PC-9 (cell line): ENCODE measurements at regions not wholly inside any gene's neighbourhood (a gene's known extent, or its start where the extent isn't known, plus 50 kb on each side); places are given as distances from the start of the nearest gene placed in this dataset.

Experiments used
- BruUV-seq: library from RNA; stranded (reverse); fragments of 400-500 nt; replicated peaks from 2 replicates; lab custom pipeline; 2021; lab: Mats Ljungman, UMichigan
- CTCF ChIA-PET: fragments of 300-600 bp; sonication (Branson Sonifier 250); formaldehyde crosslinking; loops from one replicate; lab custom pipeline; 2022; ENCODE audit warnings: antibody characterized with exemption; lab: Charles Lee
- POLR2A ChIA-PET: fragments of 300-600 bp; sonication (Branson Sonifier 250); formaldehyde crosslinking; loops from one replicate; lab custom pipeline; 2022; ENCODE audit warnings: antibody characterized with exemption; ENCODE audit not compliant: unreplicated experiment; lab: Charles Lee
- DNase-seq, 2 experiments: peaks; one replicate each; pipeline versions ENCODE4 v3.0.0 to v3.0.0-alpha.2; 2015 to 2022; ENCODE audit warnings: mixed read lengths in 1 of 2
- H2AFZ ChIP-seq: fragments of 200-600 bp; sonication (generic); 2 replicates; pipeline ENCODE4 v1.8.1; 2017; ENCODE audit warnings: antibody characterized with exemption
- H3F3A ChIP-seq: fragments of 200-600 bp; sonication (generic); 2 replicates; pipeline ENCODE4 v1.8.1; 2017; ENCODE audit warnings: antibody characterized with exemption, mild to moderate bottlenecking, low read depth; ENCODE audit not compliant: insufficient read depth
- H3K27ac ChIP-seq: fragments of 200-600 bp; sonication (generic); 2 replicates; pipeline ENCODE4 v1.6.1; 2016; ENCODE audit warnings: mixed run types
- H3K27me3 ChIP-seq: fragments of 200-600 bp; sonication (generic); 2 replicates; pipeline ENCODE4 v1.6.1; 2016; ENCODE audit warnings: low read depth, mixed run types; ENCODE audit not compliant: insufficient read depth
- H3K36me3 ChIP-seq: fragments of 200-600 bp; sonication (generic); 2 replicates; pipeline ENCODE4 v1.6.1; 2016; ENCODE audit warnings: low read depth, mixed run types
- H3K4me1 ChIP-seq: fragments of 200-600 bp; sonication (generic); replicated peaks from 2 replicates; pipeline ENCODE4 v1.6.1; 2016; ENCODE audit warnings: mixed run types; ENCODE audit not compliant: insufficient read depth
- H3K4me2 ChIP-seq: fragments of 200-600 bp; sonication (generic); 2 replicates; pipeline ENCODE4 v1.6.1; 2017; ENCODE audit warnings: mixed run types
- H3K4me3 ChIP-seq: fragments of 200-600 bp; sonication (generic); 2 replicates; pipeline ENCODE4 v1.6.1; 2016; ENCODE audit warnings: mixed run types
- H3K79me2 ChIP-seq: fragments of 200-600 bp; sonication (generic); 2 replicates; pipeline ENCODE4 v1.6.1; 2017; ENCODE audit warnings: low read depth, mixed run types
- H3K9me2 ChIP-seq: fragments of 200-600 bp; sonication (generic); 2 replicates; pipeline ENCODE4 v1.8.1; 2017; ENCODE audit warnings: mild to moderate bottlenecking; ENCODE audit not compliant: insufficient read depth
- H3K9me3 ChIP-seq: fragments of 200-600 bp; sonication (generic); 2 replicates; pipeline ENCODE4 v1.8.1; 2016; ENCODE audit warnings: low read depth; ENCODE audit not compliant: insufficient read depth
- H4K20me1 ChIP-seq: fragments of 200-600 bp; sonication (generic); 2 replicates; pipeline ENCODE4 v1.8.1; 2017; ENCODE audit not compliant: insufficient read depth
- CTCF ChIP-seq: fragments of 200-600 bp; sonication (generic); conservative IDR thresholded peaks from 2 replicates; pipeline ENCODE4 v1.6.1; 2017; ENCODE audit warnings: mixed run types, antibody characterized with exemption, mild to moderate bottlenecking, moderate library complexity
- EZH2 ChIP-seq: fragments of 200-600 bp; sonication (generic); IDR thresholded peaks from 2 replicates; pipeline ENCODE4 v1.8.0; 2017; ENCODE audit warnings: antibody characterized with exemption, low read depth
- intact Hi-C: fragments of 100-400 bp; cut with micrococcal nuclease; formaldehyde crosslinking; loops from one replicate; pipeline ENCODE4 v1.10.0; 2022; ENCODE audit not compliant: unreplicated experiment

GRCh38 chr14:80080601-80081000, 130.7 kb downstream of the DIO2 start:
- H3K79me2 ChIP-seq: no peaks in the 10 kb centered on the region
- TF ChIP-seq EZH2: no peak
- TF ChIP-seq CTCF: no peak
- no TSS peak for BruUV-seq
- H3K9me2 ChIP-seq: no peaks in the 10 kb centered on the region
- H4K20me1 ChIP-seq: no peaks in the 10 kb centered on the region
- H3F3A ChIP-seq: no peaks in the 10 kb centered on the region
- H3K27me3 ChIP-seq: no peaks in the 10 kb centered on the region
- DNase-seq: no peak
- intact Hi-C loops: loop anchor here (10.0 kb wide), 1 partner anchor 484 kb away; no protein-coding TSS in a partner anchor
- no peak overlapping the region for H3K4me3 ChIP-seq
- H3K4me2 ChIP-seq: no peak overlapping the region
- ChIA-PET CTCF (no interaction called here), POLR2A (no interaction called here)
- 0 out of 2 replicates have a peak, but pooled peaks cover 3% of the 10 kb centered on the region for H3K9me3 ChIP-seq
- no peaks in the 10 kb centered on the region for H3K4me1 ChIP-seq
- H3K36me3 ChIP-seq: no peaks in the 10 kb centered on the region
- no peak overlapping the region for H3K27ac ChIP-seq
- no peak overlapping the region for H2AFZ ChIP-seq

- 0 out of 2 replicates have a peak, but pooled peaks cover 3% of the 10 kb centered on the region for H3K9me3 ChIP-seq
- H3K4me3 ChIP-seq: no peak overlapping the region
- no peak overlapping the region for H3K27ac ChIP-seq
- H3K27me3 ChIP-seq: no peaks in the 10 kb centered on the region
- DNase-seq: no peak
- no peaks in the 10 kb centered on the region for H4K20me1 ChIP-seq
- intact Hi-C loops: no loop called here
- H3K4me1 ChIP-seq: no peaks in the 10 kb centered on the region
- no peaks in the 10 kb centered on the region for H3K9me2 ChIP-seq
- no peaks in the 10 kb centered on the region for H3F3A ChIP-seq
- BruUV-seq: no TSS peak
- no peaks in the 10 kb centered on the region for H3K36me3 ChIP-seq
- H3K79me2 ChIP-seq: no peaks in the 10 kb centered on the region
- TF ChIP-seq EZH2 (no peak), CTCF (no peak)
- H2AFZ ChIP-seq: no peak overlapping the region; the same call in 1 of the 2 replicates
- no peak overlapping the region for H3K4me2 ChIP-seq
- ChIA-PET POLR2A (no interaction called here), CTCF (no interaction called here)
Measured at GRCh38 chr14:80078501-80078900, 132.8 kb downstream of the DIO2 start.

GRCh38 chr14:80077262-80077661, 134.0 kb downstream of the DIO2 start:
- no peak overlapping the region for H3K4me2 ChIP-seq
- peaks cover 5% of the 10 kb centered on the region; the same call in 1 of the 2 replicates for H3K9me3 ChIP-seq
- no peaks in the 10 kb centered on the region for H3K36me3 ChIP-seq
- TF ChIP-seq EZH2 (no peak), CTCF (no peak)
- no peak overlapping the region for H3K27ac ChIP-seq
- no peaks in the 10 kb centered on the region for H3K9me2 ChIP-seq
- BruUV-seq: no TSS peak
- H3K79me2 ChIP-seq: no peaks in the 10 kb centered on the region
- no peak overlapping the region for H3K4me3 ChIP-seq
- no peaks in the 10 kb centered on the region for H3F3A ChIP-seq
- POLR2A ChIA-PET: no interaction called here
- CTCF ChIA-PET: no interaction called here
- intact Hi-C loops: no loop called here
- no peaks in the 10 kb centered on the region for H4K20me1 ChIP-seq
- H3K27me3 ChIP-seq: no peaks in the 10 kb centered on the region
- no peaks in the 10 kb centered on the region for H3K4me1 ChIP-seq
- DNase-seq: no peak
- no peak overlapping the region for H2AFZ ChIP-seq
